Endodermal cell (in vitro differentiated cells): ENCODE measurements at regions not wholly inside any gene's neighbourhood (a gene's known extent, or its start where the extent isn't known, plus 50 kb on each side); places are given as distances from the start of the nearest gene placed in this dataset.
"Not testable (repeated sequence)": the region's sequence is repeated elsewhere in the genome, so short reads cannot be mapped to it uniquely, and the experiment has no call there.

Experiments
- DNase-seq: peaks from one replicate; pipeline ENCODE4 v3.0.0-alpha.2; 2017
- H3K27ac ChIP-seq: 2 replicates; pipeline ENCODE4 v1.5.1; 2013; ENCODE audit warnings: mild to moderate bottlenecking, low read depth, low read length, moderate library complexity
- H3K27me3 ChIP-seq: 2 replicates; pipeline ENCODE4 v1.6.1; 2013; ENCODE audit warnings: mild to moderate bottlenecking, low read length, moderate library complexity; ENCODE audit not compliant: insufficient read depth, control insufficient read depth, poor library complexity, severe bottlenecking
- H3K36me3 ChIP-seq: 2 replicates; pipeline ENCODE4 v1.7.0; 2013; ENCODE audit warnings: mild to moderate bottlenecking, low read length, moderate library complexity; ENCODE audit not compliant: control insufficient read depth, insufficient read depth
- H3K4me1 ChIP-seq: one replicate; pipeline ENCODE4 v1.7.0; 2013; ENCODE audit warnings: low read length; ENCODE audit not compliant: control insufficient read depth, insufficient read depth
- H3K4me3 ChIP-seq: 2 replicates; pipeline ENCODE4 v1.5.1; 2013; ENCODE audit warnings: mild to moderate bottlenecking, low read length, moderate library complexity
- H3K9ac ChIP-seq: 2 replicates; pipeline ENCODE4 v1.6.1; 2013; ENCODE audit warnings: mild to moderate bottlenecking, low read length, moderate library complexity; ENCODE audit not compliant: poor library complexity, severe bottlenecking; ENCODE audit errors: extremely low read depth
- H3K9me3 ChIP-seq: 2 replicates; pipeline ENCODE4 v1.6.1; 2013; ENCODE audit warnings: mild to moderate bottlenecking, low read length, moderate library complexity; ENCODE audit not compliant: control insufficient read depth
- H3K27ac Mint-ChIP-seq: 2 replicates; pipeline ENCODE4 v1.8.0; 2020; ENCODE audit warnings: mixed read lengths
- H3K27me3 Mint-ChIP-seq: 2 replicates; pipeline ENCODE4 v1.8.0; 2021; ENCODE audit warnings: mild to moderate bottlenecking, mixed read lengths; ENCODE audit not compliant: insufficient read depth
- H3K36me3 Mint-ChIP-seq: 2 replicates; pipeline ENCODE4 v1.8.0; 2020; ENCODE audit warnings: low read depth, mixed read lengths
- H3K4me1 Mint-ChIP-seq: 2 replicates; pipeline ENCODE4 v1.8.0; 2020; ENCODE audit warnings: mixed read lengths
- H3K4me3 Mint-ChIP-seq: 2 replicates; pipeline ENCODE4 v1.8.0; 2020; ENCODE audit warnings: mild to moderate bottlenecking, moderate library complexity, mixed read lengths
- H3K9me3 Mint-ChIP-seq: 2 replicates; pipeline ENCODE4 v1.8.0; 2020; ENCODE audit warnings: mild to moderate bottlenecking, mixed read lengths
- WGBS, 2 experiments: methylation state at CpG; one replicate each; pipeline versions ENCODE4 v1.1.5 to v1.1.7; 2013; ENCODE audit warnings: missing lambda C conversion rate in 2 of 2, mixed read lengths in 1 of 2; ENCODE audit not compliant: insufficient coverage in 1 of 2, insufficient read length in 1 of 2; 5-methylcytosine and 5-hydroxymethylcytosine counted together
- TF ChIP-seq, protein P1 (sequence below): fragments of 200-600 bp; sonication (generic); conservative IDR thresholded peaks from 2 replicates; pipeline ENCODE4 v1.5.0; 2021; ENCODE audit warnings: antibody characterized with exemption, mild to moderate bottlenecking

- Histone ChIP-seq H3K4me3 (no peak overlapping the region), H3K27me3 (no peaks in the 10 kb centered on the region), H3K9ac (no peak overlapping the region), H3K9me3 (no peaks in the 10 kb centered on the region), H3K4me1 (no peaks in the 10 kb centered on the region), H3K27ac (no peak overlapping the region), H3K36me3 (no peaks in the 10 kb centered on the region)
- WGBS, 2 experiments: 40 to 73% methylated on average over 1 of the region's 1 CpG
- H3K27me3 Mint-ChIP-seq: no peaks in the 10 kb centered on the region
- H3K4me3 Mint-ChIP-seq: no peak overlapping the region
- no peak for DNase-seq
- H3K27ac Mint-ChIP-seq: no peak overlapping the region
- H3K9me3 Mint-ChIP-seq: no peaks in the 10 kb centered on the region
- no peaks in the 10 kb centered on the region for H3K4me1 Mint-ChIP-seq
- TF ChIP-seq, protein P1, sequence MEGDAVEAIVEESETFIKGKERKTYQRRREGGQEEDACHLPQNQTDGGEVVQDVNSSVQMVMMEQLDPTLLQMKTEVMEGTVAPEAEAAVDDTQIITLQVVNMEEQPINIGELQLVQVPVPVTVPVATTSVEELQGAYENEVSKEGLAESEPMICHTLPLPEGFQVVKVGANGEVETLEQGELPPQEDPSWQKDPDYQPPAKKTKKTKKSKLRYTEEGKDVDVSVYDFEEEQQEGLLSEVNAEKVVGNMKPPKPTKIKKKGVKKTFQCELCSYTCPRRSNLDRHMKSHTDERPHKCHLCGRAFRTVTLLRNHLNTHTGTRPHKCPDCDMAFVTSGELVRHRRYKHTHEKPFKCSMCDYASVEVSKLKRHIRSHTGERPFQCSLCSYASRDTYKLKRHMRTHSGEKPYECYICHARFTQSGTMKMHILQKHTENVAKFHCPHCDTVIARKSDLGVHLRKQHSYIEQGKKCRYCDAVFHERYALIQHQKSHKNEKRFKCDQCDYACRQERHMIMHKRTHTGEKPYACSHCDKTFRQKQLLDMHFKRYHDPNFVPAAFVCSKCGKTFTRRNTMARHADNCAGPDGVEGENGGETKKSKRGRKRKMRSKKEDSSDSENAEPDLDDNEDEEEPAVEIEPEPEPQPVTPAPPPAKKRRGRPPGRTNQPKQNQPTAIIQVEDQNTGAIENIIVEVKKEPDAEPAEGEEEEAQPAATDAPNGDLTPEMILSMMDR: peak; percentile 13
- H3K36me3 Mint-ChIP-seq: no peaks in the 10 kb centered on the region
These were observed 233.9 kb downstream of the KCNRG start for GRCh38 chr13:50249144-50249521.

DNA sequence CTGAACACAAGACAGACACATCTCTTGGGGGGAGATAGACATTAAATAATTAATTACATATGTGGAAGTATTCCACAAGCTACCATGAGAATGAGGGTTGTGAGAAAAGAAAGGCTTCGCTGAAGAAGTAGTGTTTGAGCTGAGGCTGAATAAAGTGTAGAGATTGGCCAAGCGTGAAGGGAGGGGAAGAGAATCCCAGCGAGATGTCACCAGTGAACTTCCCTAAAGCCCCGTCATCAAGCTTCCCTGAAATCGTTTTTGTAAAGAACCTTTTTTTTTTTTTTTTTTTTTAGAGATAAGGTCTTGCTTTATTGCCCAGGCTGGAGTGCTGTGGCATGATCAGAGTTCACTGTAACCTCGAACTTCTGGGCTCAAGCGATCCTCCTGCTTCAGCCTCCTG, 235.2 kb downstream of the KCNRG start:
- H3K4me1 Mint-ChIP-seq: no peaks in the 10 kb centered on the region

DNA sequence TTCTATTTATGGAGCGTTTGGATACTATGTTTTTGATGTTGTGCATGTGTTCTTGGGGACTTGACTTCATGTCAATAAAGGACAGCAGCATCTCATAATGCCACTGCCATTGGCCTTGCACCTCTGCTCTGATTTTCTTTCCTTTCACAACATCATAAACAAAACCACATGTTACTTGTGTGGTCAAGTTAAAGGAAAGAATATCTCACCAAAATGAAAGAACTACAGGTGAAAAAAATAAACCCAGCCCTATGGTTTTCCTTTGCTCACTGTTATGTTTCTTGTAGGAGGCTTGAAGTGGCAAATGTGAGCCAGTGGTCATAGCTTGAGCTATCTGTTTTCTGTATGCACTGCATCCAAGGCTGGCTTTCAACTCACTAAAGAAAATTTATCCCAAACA, 240.4 kb downstream of the KCNRG start:
- peaks cover 1% of the 10 kb centered on the region for H3K36me3 Mint-ChIP-seq

More for the DNA sequence above, 235.2 kb downstream of the KCNRG start:
- no peak for DNase-seq
- H3K27ac ChIP-seq: no peak overlapping the region
- H3K36me3 ChIP-seq: no peaks in the 10 kb centered on the region
- no peaks in the 10 kb centered on the region for H3K9me3 ChIP-seq
- Mint-ChIP-seq H3K9me3 (no peaks in the 10 kb centered on the region), H3K4me3 (no peak overlapping the region), H3K27me3 (no peaks in the 10 kb centered on the region), H3K27ac (no peak overlapping the region), H3K36me3 (no peaks in the 10 kb centered on the region)
- no peaks in the 10 kb centered on the region for H3K4me1 ChIP-seq
- no peak overlapping the region for H3K4me3 ChIP-seq
- WGBS, 2 experiments: 92 to 96% methylated on average over 5 to 7 of the region's 7 CpGs
- TF ChIP-seq, protein P1: no peak
- H3K27me3 ChIP-seq: no peaks in the 10 kb centered on the region
- H3K9ac ChIP-seq: no peak overlapping the region

DNA sequence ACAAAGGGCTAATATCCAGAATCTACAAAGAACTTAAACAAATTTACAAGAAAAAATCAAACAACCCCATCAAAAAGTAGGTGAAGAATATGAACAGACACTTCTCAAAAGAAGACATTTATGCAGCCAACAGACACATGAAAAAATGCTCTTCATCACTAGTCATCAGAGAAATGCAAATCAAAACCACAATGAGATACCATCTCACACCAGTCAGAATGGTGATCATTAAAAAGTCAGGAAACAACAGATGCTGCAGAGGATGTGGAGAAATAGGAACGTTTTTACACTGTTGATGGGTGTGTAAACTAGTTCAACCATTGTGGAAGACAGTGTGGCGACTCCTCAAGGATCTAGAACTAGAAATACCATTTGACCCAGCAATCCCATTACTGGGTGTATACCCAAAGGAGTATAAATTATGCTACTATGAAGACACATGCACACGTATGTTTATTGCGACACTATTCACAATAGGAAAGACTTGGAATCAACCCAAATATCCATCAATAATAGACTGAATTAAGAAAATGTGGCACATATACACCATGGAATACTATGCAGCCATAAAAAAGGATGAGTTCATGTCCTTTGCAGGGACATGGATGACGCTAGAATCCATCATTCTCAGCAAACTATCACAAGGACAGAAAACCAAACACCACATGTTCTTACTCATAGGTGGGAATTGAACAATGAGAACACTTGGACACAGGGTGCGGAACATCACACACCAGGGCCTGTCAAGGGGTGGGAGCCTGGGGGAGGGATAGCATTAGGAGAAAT, 241.5 kb downstream of the KCNRG start:
- not testable (repeated sequence) for H3K27ac Mint-ChIP-seq, H3K27me3 Mint-ChIP-seq, DNase-seq, H3K9me3 Mint-ChIP-seq, H3K36me3 ChIP-seq, H3K4me1 Mint-ChIP-seq, H3K27ac ChIP-seq, H3K9ac ChIP-seq, H3K4me1 ChIP-seq, H3K9me3 ChIP-seq, H3K4me3 ChIP-seq, H3K27me3 ChIP-seq, H3K4me3 Mint-ChIP-seq, H3K36me3 Mint-ChIP-seq
- 83 to 100% methylated on average over 2 to 6 of the region's 6 CpGs for WGBS, 2 experiments

More for the DNA sequence above, 240.4 kb downstream of the KCNRG start:
- H3K4me1 Mint-ChIP-seq: no peaks in the 10 kb centered on the region
- H3K4me1 ChIP-seq: no peaks in the 10 kb centered on the region
- peaks cover 1% of the 10 kb centered on the region for H3K9me3 Mint-ChIP-seq
- H3K27me3 ChIP-seq: no peaks in the 10 kb centered on the region
- no peak overlapping the region for H3K4me3 Mint-ChIP-seq
- TF ChIP-seq, protein P1: no peak
- no peak overlapping the region for H3K9ac ChIP-seq
- H3K27me3 Mint-ChIP-seq: no peaks in the 10 kb centered on the region
- no peak overlapping the region for H3K27ac ChIP-seq
- no peak overlapping the region for H3K27ac Mint-ChIP-seq
- no peak for DNase-seq
- H3K9me3 ChIP-seq: no peaks in the 10 kb centered on the region
- no peak overlapping the region for H3K4me3 ChIP-seq
- 92% methylated on average over 1 of the region's 1 CpG; no CpG with 5 or more reads in 1 of the 2 experiments for WGBS, 2 experiments
- H3K36me3 ChIP-seq: no peaks in the 10 kb centered on the region
